AG10803 (cell line): ENCODE measurements at regions not wholly inside any gene's neighbourhood (a gene's known extent, or its start where the extent isn't known, plus 50 kb on each side); places are given as distances from the start of the nearest gene placed in this dataset.

ENCODE experiments used
- DNase-seq: peaks from one replicate; pipeline ENCODE4 v3.0.0; 2010; ENCODE audit warnings: low read depth
- H3K4me3 ChIP-seq: 2 replicates; pipeline ENCODE4 v1.5.1; 2011; ENCODE audit warnings: mild to moderate bottlenecking, low read length, control low read depth
- TF ChIP-seq, protein P1 (sequence below): conservative IDR thresholded peaks from 2 replicates; pipeline ENCODE4 v1.5.1; 2011; ENCODE audit warnings: mild to moderate bottlenecking, low read length, control low read depth, inconsistent platforms

DNA sequence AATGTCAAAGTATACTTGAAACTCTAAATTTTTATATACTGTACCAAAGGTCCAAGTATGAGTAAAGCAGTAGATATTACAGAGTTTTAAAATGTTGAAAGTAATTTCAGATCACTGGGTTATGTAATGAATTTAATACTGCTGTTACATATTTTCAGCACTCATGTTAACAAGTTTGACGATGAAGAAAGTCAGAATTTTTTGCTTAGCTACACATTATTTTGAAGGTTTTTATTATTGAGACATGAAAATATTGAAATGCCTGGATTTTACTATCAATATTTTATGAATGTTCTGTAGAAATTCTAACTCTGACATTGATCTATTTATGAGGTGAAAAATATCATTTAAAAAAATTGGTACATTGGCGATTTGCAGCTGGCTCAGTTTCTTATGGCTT lies 1030.3 kb downstream of the FSCB start:
- H3K4me3 ChIP-seq, result no peak overlapping the region
- TF ChIP-seq, protein P1, sequence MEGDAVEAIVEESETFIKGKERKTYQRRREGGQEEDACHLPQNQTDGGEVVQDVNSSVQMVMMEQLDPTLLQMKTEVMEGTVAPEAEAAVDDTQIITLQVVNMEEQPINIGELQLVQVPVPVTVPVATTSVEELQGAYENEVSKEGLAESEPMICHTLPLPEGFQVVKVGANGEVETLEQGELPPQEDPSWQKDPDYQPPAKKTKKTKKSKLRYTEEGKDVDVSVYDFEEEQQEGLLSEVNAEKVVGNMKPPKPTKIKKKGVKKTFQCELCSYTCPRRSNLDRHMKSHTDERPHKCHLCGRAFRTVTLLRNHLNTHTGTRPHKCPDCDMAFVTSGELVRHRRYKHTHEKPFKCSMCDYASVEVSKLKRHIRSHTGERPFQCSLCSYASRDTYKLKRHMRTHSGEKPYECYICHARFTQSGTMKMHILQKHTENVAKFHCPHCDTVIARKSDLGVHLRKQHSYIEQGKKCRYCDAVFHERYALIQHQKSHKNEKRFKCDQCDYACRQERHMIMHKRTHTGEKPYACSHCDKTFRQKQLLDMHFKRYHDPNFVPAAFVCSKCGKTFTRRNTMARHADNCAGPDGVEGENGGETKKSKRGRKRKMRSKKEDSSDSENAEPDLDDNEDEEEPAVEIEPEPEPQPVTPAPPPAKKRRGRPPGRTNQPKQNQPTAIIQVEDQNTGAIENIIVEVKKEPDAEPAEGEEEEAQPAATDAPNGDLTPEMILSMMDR, result no peak
- DNase-seq, result no peak

DNA sequence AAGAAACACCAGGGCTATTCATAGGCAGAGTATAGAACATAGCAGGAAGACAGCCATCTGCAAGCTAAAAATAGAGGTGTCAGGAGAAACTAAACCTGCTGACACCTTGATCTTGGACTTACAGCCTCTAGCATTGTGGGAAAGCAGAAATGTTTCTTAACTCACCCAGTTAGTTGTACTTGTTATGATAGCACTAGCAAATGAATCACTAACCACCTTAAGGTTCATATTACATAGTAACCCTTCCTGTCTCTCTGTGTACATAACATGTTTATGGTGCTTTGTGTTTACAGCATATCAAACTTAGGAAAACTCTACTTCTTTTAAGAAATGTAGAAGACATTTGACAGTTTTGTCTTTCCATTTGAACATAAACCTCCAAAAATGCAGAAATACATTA lies 1031.3 kb downstream of the FSCB start:
- H3K4me3 ChIP-seq, result no peak overlapping the region
- TF ChIP-seq, protein P1, result no peak
- DNase-seq, result no peak

DNA sequence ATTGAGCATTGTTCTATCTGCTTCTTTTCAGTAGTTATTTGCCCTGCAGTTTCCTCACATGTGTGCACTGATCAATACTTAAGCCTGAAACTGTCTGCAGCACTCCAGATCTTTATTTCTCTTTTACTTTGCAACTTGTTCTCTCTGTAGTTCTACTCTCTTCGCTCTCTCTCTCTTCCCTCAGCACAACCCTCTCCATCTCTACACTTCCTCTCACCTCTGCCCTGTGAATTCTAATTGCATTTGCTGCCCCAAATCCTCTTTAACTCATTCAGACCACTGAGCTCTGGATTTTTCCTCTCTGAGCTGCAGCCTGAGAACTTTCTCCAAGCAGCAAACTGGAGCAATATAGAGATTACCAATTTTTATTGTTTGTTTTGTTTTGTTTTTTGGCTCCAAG lies 1035.5 kb downstream of the FSCB start:
- no peak overlapping the region for H3K4me3 ChIP-seq
- no peak for DNase-seq
- TF ChIP-seq, protein P1, result no peak

DNA sequence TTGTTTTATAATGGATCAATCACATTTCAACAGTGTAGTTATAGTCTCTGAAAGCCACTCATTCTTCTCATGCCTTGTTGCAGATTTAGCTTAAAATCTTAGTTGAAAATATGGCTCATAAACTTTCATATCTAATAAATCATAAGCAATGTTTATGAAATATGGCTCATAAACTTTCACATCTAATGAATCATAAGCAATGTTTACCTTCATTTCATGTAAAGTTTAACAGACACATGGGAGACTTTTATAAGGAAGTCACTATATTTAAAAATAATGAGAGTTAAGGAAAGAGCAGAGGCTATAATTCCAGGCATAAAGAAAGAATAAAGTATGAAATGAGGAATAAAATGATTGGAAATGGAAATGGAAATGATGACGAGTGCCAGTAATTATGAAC lies 1042.1 kb downstream of the FSCB start:
- TF ChIP-seq, protein P1, result no peak
- DNase-seq, result no peak
- no peak overlapping the region for H3K4me3 ChIP-seq

DNA sequence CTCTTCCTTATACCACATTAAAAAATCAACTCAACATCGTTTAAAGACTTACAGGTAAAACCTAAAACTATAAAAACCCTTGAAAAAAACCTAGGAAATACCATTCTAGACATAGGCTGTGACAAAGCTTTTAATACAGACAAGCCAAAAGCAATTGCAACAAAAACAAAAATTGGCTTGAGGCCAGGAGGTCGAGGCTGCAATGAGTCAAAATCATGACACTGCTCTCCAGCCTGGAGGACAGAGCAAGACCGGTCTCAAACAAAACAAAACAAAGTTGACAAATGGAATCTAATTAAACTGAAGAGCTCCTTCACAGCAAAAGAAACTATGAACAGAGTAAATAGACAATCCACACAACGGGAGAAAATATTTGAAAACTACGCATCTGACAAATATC lies 1057.8 kb downstream of the FSCB start:
- TF ChIP-seq, protein P1, result no peak
- no peak overlapping the region for H3K4me3 ChIP-seq
- DNase-seq, result no peak

DNA sequence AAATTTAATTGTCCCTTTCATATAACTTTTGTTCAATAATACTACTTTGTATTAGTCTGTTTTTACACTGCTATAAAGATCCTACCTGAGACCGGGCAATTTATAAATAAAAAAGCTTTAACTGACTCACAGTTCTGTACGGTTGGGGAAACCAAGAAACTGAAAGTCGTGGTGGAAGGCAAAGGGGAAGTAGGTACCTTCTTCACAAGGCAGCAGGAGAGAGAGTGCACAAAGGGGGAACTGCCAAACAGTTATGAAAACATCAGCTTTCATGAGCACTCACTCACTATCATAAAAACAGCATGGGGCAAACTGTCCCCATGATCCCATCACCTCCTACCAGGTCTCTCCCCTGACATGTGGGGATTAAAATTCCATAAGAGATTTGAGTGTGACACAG lies 1069.0 kb downstream of the FSCB start:
- TF ChIP-seq, protein P1, result no peak
- H3K4me3 ChIP-seq, result no peak overlapping the region
- DNase-seq, result no peak

DNA sequence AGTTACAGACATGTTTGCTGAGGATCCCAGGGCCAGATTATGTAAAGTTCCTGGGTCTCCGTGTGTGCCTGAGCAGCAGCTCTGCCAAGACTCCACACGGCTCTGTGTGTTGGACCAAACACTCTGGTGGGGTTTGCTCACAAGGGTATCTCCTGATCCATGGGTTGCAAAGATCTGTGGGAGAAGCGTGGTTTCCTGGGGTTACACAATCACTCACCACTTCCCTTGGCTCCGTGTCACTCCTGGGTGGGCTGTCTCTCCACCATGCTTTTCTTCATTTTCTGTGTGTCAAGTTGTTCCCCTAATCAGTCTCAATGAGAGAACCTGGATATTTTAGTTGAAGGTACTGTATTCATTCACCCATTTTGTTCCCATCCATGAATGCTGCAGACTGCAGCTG lies 1088.8 kb downstream of the FSCB start:
- TF ChIP-seq, protein P1, result no peak
- no peak overlapping the region for H3K4me3 ChIP-seq
- no peak for DNase-seq
